ENCODE measurements at regions not wholly inside any gene's neighbourhood (a gene's known extent, or its start where the extent isn't known, plus 50 kb on each side); places are given as distances from the start of the nearest gene placed in this dataset.

DNA sequence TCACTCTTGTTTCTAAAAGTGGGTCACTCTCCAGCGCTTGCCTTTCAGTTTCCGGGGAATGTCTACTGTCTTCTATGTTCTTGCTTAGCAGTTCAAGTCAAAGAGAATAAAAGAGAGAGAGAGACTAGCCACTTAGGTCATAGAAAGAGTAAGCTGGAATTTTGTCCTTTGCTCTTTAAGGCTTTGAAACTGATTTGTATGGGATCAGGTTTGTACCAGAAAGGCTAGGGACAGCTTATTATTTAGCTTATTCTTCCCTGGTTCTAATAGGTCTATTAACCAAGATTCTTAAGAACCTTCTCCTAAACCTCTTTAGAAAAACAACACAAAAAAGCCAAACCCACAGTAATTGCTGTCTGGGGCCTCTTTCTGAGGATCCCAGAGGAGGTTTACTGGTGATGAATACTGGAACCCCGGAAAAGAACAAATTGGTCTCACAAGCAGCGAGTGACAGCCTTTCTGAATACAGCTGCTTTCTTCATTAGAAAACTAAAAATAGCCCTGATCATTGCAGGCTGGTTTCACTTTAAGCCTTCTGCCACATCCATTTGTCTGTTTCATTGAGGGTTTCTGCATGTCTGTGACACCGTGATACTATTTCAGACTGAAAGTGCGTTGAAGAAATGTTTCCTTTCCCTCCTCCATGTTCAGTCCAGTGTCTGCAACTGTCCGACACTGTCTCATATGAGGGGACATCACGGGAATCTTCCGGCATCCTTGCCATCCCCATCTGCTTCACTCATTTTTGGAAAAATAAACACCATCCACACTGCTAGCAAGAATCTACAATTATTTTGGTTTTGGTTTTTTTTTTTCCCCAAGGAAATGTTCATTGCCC lies 75.1 kb upstream of the ATXN1 start:
- H3K4me3 ChIP-seq (ENCODE audit: low read length), result peak overlapping the region; percentile 49
- peak overlapping the region; percentile 74 for H3K27ac ChIP-seq (ENCODE audit: low read length)

GRCh38 chr6:16834242-16834641 lies 73.0 kb upstream of the ATXN1 start:
- H3K9me2 ChIP-seq (ENCODE audit: insufficient read depth, low read length), result no peaks in the 10 kb centered on the region
- H3K4me2 ChIP-seq (ENCODE audit: low read length), result no peak overlapping the region
- H3K9ac ChIP-seq (ENCODE audit: low read length), result no peak overlapping the region
- no peaks in the 10 kb centered on the region for H3K9me3 ChIP-seq (ENCODE audit: low read length)
- H3F3A ChIP-seq (ENCODE audit: insufficient read depth, low read length, poor library complexity, severe bottlenecking), result peaks cover 4% of the 10 kb centered on the region
- no peak overlapping the region for H3K4me3 ChIP-seq (ENCODE audit: low read length)
- H3K27me3 ChIP-seq (ENCODE audit: insufficient read depth, low read depth, low read length), result no peaks in the 10 kb centered on the region
- H3K27ac ChIP-seq (ENCODE audit: low read length), result no peak overlapping the region
- no peaks in the 10 kb centered on the region for H3K79me2 ChIP-seq (replicated peaks; ENCODE audit: insufficient read depth, low read length)
- H3K36me3 ChIP-seq (ENCODE audit: insufficient read depth, low read length), result no peaks in the 10 kb centered on the region
- no peaks in the 10 kb centered on the region for H4K20me1 ChIP-seq (ENCODE audit: insufficient read depth)
- H2AFZ ChIP-seq (ENCODE audit: low read depth, low read length), result no peak overlapping the region
- TF ChIP-seq MXI1 (conservative IDR thresholded peaks at IDR 0.05; ENCODE audit: poor library complexity, severe bottlenecking) (no peak), REST (IDR thresholded peaks at IDR 0.05; ENCODE audit: borderline replicate concordance) (no peak), SMC3 (conservative IDR thresholded peaks at IDR 0.05; ENCODE audit: poor library complexity) (no peak), EP300 (conservative IDR thresholded peaks at IDR 0.05; ENCODE audit: poor library complexity, severe bottlenecking) (no peak), RAD21 (conservative IDR thresholded peaks at IDR 0.05) (no peak)
- TF ChIP-seq, protein P1, sequence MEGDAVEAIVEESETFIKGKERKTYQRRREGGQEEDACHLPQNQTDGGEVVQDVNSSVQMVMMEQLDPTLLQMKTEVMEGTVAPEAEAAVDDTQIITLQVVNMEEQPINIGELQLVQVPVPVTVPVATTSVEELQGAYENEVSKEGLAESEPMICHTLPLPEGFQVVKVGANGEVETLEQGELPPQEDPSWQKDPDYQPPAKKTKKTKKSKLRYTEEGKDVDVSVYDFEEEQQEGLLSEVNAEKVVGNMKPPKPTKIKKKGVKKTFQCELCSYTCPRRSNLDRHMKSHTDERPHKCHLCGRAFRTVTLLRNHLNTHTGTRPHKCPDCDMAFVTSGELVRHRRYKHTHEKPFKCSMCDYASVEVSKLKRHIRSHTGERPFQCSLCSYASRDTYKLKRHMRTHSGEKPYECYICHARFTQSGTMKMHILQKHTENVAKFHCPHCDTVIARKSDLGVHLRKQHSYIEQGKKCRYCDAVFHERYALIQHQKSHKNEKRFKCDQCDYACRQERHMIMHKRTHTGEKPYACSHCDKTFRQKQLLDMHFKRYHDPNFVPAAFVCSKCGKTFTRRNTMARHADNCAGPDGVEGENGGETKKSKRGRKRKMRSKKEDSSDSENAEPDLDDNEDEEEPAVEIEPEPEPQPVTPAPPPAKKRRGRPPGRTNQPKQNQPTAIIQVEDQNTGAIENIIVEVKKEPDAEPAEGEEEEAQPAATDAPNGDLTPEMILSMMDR (IDR thresholded peaks at IDR 0.05; ENCODE audit: poor library complexity, severe bottlenecking), result no peak

More for the DNA sequence above, 75.1 kb upstream of the ATXN1 start:
- no peaks in the 10 kb centered on the region for H3K27me3 ChIP-seq (ENCODE audit: insufficient read depth, low read depth, low read length)
- H3K79me2 ChIP-seq (replicated peaks; ENCODE audit: insufficient read depth, low read length), result no peaks in the 10 kb centered on the region
- TF ChIP-seq SMC3 (conservative IDR thresholded peaks at IDR 0.05; ENCODE audit: poor library complexity) (no peak), MXI1 (conservative IDR thresholded peaks at IDR 0.05; ENCODE audit: poor library complexity, severe bottlenecking) (no peak), RAD21 (conservative IDR thresholded peaks at IDR 0.05) (no peak), TAF1 (IDR thresholded peaks at IDR 0.05; ENCODE audit: low read depth) (no peak), REST (IDR thresholded peaks at IDR 0.05; ENCODE audit: borderline replicate concordance) (no peak), EP300 (conservative IDR thresholded peaks at IDR 0.05; ENCODE audit: poor library complexity, severe bottlenecking) (no peak), POLR2AphosphoS5 (IDR thresholded peaks at IDR 0.05) (peak; percentile 54)
- TF ChIP-seq, protein P1 (IDR thresholded peaks at IDR 0.05; ENCODE audit: poor library complexity, severe bottlenecking), result no peak
- H4K20me1 ChIP-seq (ENCODE audit: insufficient read depth), result no peaks in the 10 kb centered on the region
- H3K9me3 ChIP-seq (ENCODE audit: low read length), result no peaks in the 10 kb centered on the region
- H3K4me2 ChIP-seq (ENCODE audit: low read length), result peak overlapping the region; percentile 36
- H3F3A ChIP-seq (ENCODE audit: insufficient read depth, low read length, poor library complexity, severe bottlenecking), result peaks cover 4% of the 10 kb centered on the region
- H2AFZ ChIP-seq (ENCODE audit: low read depth, low read length), result peak overlapping the region; percentile 18
- no peaks in the 10 kb centered on the region for H3K9me2 ChIP-seq (ENCODE audit: insufficient read depth, low read length)
- H3K9ac ChIP-seq (ENCODE audit: low read length), result peak overlapping the region; percentile 36
- no peaks in the 10 kb centered on the region for H3K36me3 ChIP-seq (ENCODE audit: insufficient read depth, low read length)
